ENCODE measurements at regions not wholly inside any gene's neighbourhood (a gene's known extent, or its start where the extent isn't known, plus 50 kb on each side); places are given as distances from the start of the nearest gene placed in this dataset.

GRCh38 chr7:106812027-106812643 is 52.9 kb upstream of the PIK3CG start:
- ATAC-seq: no peak
- Histone ChIP-seq H3K36me3 (no peaks in the 10 kb centered on the region), H3K4me3 (no peak overlapping the region), H3K27ac (no peak overlapping the region), H3K4me1 (no peaks in the 10 kb centered on the region), H3K27me3 (no peaks in the 10 kb centered on the region), H3K9me3 (no peaks in the 10 kb centered on the region)
- 30 to 57% methylated on average over 2 of the region's 4 CpGs for WGBS, 2 donors (ENCODE audit: low coverage in 1 of 2)
- TF ChIP-seq CTCF (IDR thresholded peaks at IDR 0.05) (no peak), EP300 (IDR thresholded peaks at IDR 0.05) (no peak), POLR2AphosphoS5 (IDR thresholded peaks at IDR 0.05) (no peak), POLR2A (IDR thresholded peaks at IDR 0.05) (no peak)

GRCh38 chr7:106813705-106814305 is 51.3 kb upstream of the PIK3CG start:
- H3K4me3 ChIP-seq: no peak overlapping the region
- H3K27me3 ChIP-seq: no peaks in the 10 kb centered on the region
- 50 to 54% methylated on average over 6 of the region's 6 CpGs for WGBS, 2 donors (ENCODE audit: low coverage in 1 of 2)
- no peaks in the 10 kb centered on the region for H3K36me3 ChIP-seq
- ATAC-seq: no peak
- no peak for TF ChIP-seq POLR2A (IDR thresholded peaks at IDR 0.05)
- no peak for TF ChIP-seq POLR2AphosphoS5 (IDR thresholded peaks at IDR 0.05)
- no peak for TF ChIP-seq EP300 (IDR thresholded peaks at IDR 0.05)
- TF ChIP-seq CTCF (IDR thresholded peaks at IDR 0.05): no peak
- H3K27ac ChIP-seq: no peak overlapping the region
- H3K4me1 ChIP-seq: no peaks in the 10 kb centered on the region
- no peaks in the 10 kb centered on the region for H3K9me3 ChIP-seq

GRCh38 chr7:106814887-106815286 is 50.2 kb upstream of the PIK3CG start:
- Histone ChIP-seq H3K4me3 (no peak overlapping the region), H3K27me3 (no peaks in the 10 kb centered on the region), H3K4me1 (no peaks in the 10 kb centered on the region), H3K36me3 (no peaks in the 10 kb centered on the region), H3K9me3 (no peaks in the 10 kb centered on the region), H3K27ac (no peak overlapping the region)
- TF ChIP-seq CTCF (IDR thresholded peaks at IDR 0.05) (no peak), POLR2A (IDR thresholded peaks at IDR 0.05) (no peak), POLR2AphosphoS5 (IDR thresholded peaks at IDR 0.05) (no peak), EP300 (IDR thresholded peaks at IDR 0.05) (no peak)
- WGBS, 2 donors (ENCODE audit: low coverage in 1 of 2): 61 to 78% methylated on average over 4 to 7 of the region's 7 CpGs
- no peak for ATAC-seq

Small RNAs in the stretch of these regions (small RNA-seq; reads per million reads assigned to genes)
- gene RNA5SP236: 0 reads per million in 4 donors

All from gastroesophageal sphincter (tissue), 4 donors.